HL-60 (cell line): ENCODE measurements at regions not wholly inside any gene's neighbourhood (a gene's known extent, or its start where the extent isn't known, plus 50 kb on each side); places are given as distances from the start of the nearest gene placed in this dataset.

Source experiments
- CTCF ChIP-seq: IDR thresholded peaks from one replicate; pipeline ENCODE4 v1.5.1; 2011; ENCODE audit warnings: low read length, control low read depth, inconsistent platforms; ENCODE audit not compliant: insufficient read depth
- POLR2AphosphoS5 ChIP-seq: IDR thresholded peaks from 2 replicates; pipeline ENCODE4 v1.6.1; 2012; ENCODE audit warnings: low read depth

GRCh38 chr5:111672099-111672498 lies 84.9 kb downstream of the NREP start:
- no peak for TF ChIP-seq CTCF
- no peak for TF ChIP-seq POLR2AphosphoS5
